Mesenchymal stem cell (in vitro differentiated cells and primary cell): ENCODE measurements at regions not wholly inside any gene's neighbourhood (a gene's known extent, or its start where the extent isn't known, plus 50 kb on each side); places are given as distances from the start of the nearest gene placed in this dataset.

Experiments used
- DNase-seq: peaks from one replicate; pipeline ENCODE4 v3.0.0-alpha.2; 2013
- H2AFZ ChIP-seq: one replicate; pipeline ENCODE4 v1.6.1; 2013; ENCODE audit warnings: low read depth, mild to moderate bottlenecking, control low read depth, inconsistent platforms, low read length, moderate library complexity
- H2AK5ac ChIP-seq: 2 replicates; pipeline ENCODE4 v1.6.1; 2013; ENCODE audit warnings: low read length, moderate library complexity, mild to moderate bottlenecking, inconsistent platforms; ENCODE audit not compliant: severe bottlenecking
- H2BK120ac ChIP-seq: one replicate; pipeline ENCODE4 v1.6.1; 2013; ENCODE audit warnings: low read depth, mild to moderate bottlenecking, inconsistent platforms, low read length, moderate library complexity
- H2BK12ac ChIP-seq, 2 experiments: one replicate each; pipeline ENCODE4 v1.6.1; 2013; ENCODE audit warnings: inconsistent platforms in 2 of 2, low read length in 2 of 2, mild to moderate bottlenecking in 2 of 2, moderate library complexity in 2 of 2, control low read depth in 1 of 2
- H2BK15ac ChIP-seq: one replicate; pipeline ENCODE4 v1.6.1; 2013; ENCODE audit warnings: mild to moderate bottlenecking, low read depth, inconsistent platforms; ENCODE audit not compliant: poor library complexity, severe bottlenecking
- H2BK5ac ChIP-seq: 2 replicates; pipeline ENCODE4 v1.6.1; 2013; ENCODE audit warnings: low read depth, mild to moderate bottlenecking, low read length, control low read depth, inconsistent platforms; ENCODE audit not compliant: poor library complexity, severe bottlenecking
- H3K14ac ChIP-seq, 2 experiments: one replicate each; pipeline ENCODE4 v1.6.1; 2013; ENCODE audit warnings: inconsistent platforms in 2 of 2, low read length in 2 of 2, control low read depth in 1 of 2, mild to moderate bottlenecking in 1 of 2, moderate library complexity in 1 of 2
- H3K18ac ChIP-seq, 2 experiments: one replicate each; pipeline ENCODE4 v1.6.1; 2013; ENCODE audit warnings: inconsistent platforms in 2 of 2, low read length in 2 of 2, control low read depth in 1 of 2, low read depth in 1 of 2, mild to moderate bottlenecking in 1 of 2
- H3K23ac ChIP-seq, 2 experiments: one replicate each; pipeline ENCODE4 v1.6.1; 2013; ENCODE audit warnings: inconsistent platforms in 2 of 2, low read length in 2 of 2, mild to moderate bottlenecking in 2 of 2, moderate library complexity in 2 of 2, control low read depth in 1 of 2
- H3K27ac ChIP-seq: 2 replicates; pipeline ENCODE4 v1.5.1; 2013; ENCODE audit warnings: mild to moderate bottlenecking, moderate library complexity, low read length, control low read depth, inconsistent platforms; ENCODE audit not compliant: poor library complexity, severe bottlenecking
- H3K27me3 ChIP-seq, 2 experiments: 2 replicates each; pipeline versions ENCODE4 v1.6.1 to v1.7.0; 2013; ENCODE audit warnings: low read length in 2 of 2, mild to moderate bottlenecking in 2 of 2, moderate library complexity in 2 of 2, control low read depth in 1 of 2, inconsistent platforms in 1 of 2; ENCODE audit not compliant: control insufficient read depth in 1 of 2, insufficient read depth in 1 of 2
- H3K36me3 ChIP-seq, 2 experiments: 2 replicates each; pipeline versions ENCODE4 v1.6.1 to v1.7.0; 2013; ENCODE audit warnings: low read length in 2 of 2, control low read depth in 1 of 2, inconsistent platforms in 1 of 2, low read depth in 1 of 2, mild to moderate bottlenecking in 1 of 2; ENCODE audit not compliant: insufficient read depth in 2 of 2, control insufficient read depth in 1 of 2
- H3K4ac ChIP-seq, 2 experiments: one replicate each; pipeline ENCODE4 v1.6.1; 2013; ENCODE audit warnings: inconsistent platforms in 2 of 2, low read length in 2 of 2, mild to moderate bottlenecking in 2 of 2, moderate library complexity in 2 of 2, control low read depth in 1 of 2, low read depth in 1 of 2
- H3K4me1 ChIP-seq: 2 replicates; pipeline ENCODE4 v1.6.1; 2013; ENCODE audit warnings: low read depth, low read length, control low read depth; ENCODE audit not compliant: control insufficient read depth, insufficient read depth
- H3K4me2 ChIP-seq: 2 replicates; pipeline ENCODE4 v1.6.1; 2013; ENCODE audit warnings: low read length, mild to moderate bottlenecking, inconsistent platforms; ENCODE audit not compliant: poor library complexity, severe bottlenecking
- H3K4me3 ChIP-seq, 2 experiments: 2 replicates each; pipeline versions ENCODE4 v1.5.1 to v1.7.0; 2013; ENCODE audit warnings: low read length in 2 of 2, mild to moderate bottlenecking in 2 of 2, control low read depth in 1 of 2, low read depth in 1 of 2; ENCODE audit not compliant: insufficient read depth in 1 of 2
- H3K79me1 ChIP-seq: replicated peaks from 2 replicates; pipeline ENCODE4 v1.6.1; 2013; ENCODE audit warnings: mild to moderate bottlenecking, control low read depth, low read length, inconsistent platforms; ENCODE audit not compliant: poor library complexity, severe bottlenecking
- H3K9ac ChIP-seq: 2 replicates; pipeline ENCODE4 v1.7.0; 2013; ENCODE audit warnings: mild to moderate bottlenecking, low read length, moderate library complexity
- H3K9me3 ChIP-seq: 2 replicates; pipeline ENCODE4 v1.7.0; 2013; ENCODE audit warnings: mild to moderate bottlenecking, low read length; ENCODE audit not compliant: control insufficient read depth
- H4K8ac ChIP-seq: one replicate; pipeline ENCODE4 v1.6.1; 2013; ENCODE audit warnings: inconsistent platforms, mild to moderate bottlenecking, low read length, moderate library complexity
- H4K91ac ChIP-seq: one replicate; pipeline ENCODE4 v1.6.1; 2013; ENCODE audit warnings: mild to moderate bottlenecking, low read length, inconsistent platforms
- WGBS: methylation state at CpG from one replicate; pipeline ENCODE4 v1.1.7; 2013; ENCODE audit warnings: mixed read lengths; 5-methylcytosine and 5-hydroxymethylcytosine counted together

DNA sequence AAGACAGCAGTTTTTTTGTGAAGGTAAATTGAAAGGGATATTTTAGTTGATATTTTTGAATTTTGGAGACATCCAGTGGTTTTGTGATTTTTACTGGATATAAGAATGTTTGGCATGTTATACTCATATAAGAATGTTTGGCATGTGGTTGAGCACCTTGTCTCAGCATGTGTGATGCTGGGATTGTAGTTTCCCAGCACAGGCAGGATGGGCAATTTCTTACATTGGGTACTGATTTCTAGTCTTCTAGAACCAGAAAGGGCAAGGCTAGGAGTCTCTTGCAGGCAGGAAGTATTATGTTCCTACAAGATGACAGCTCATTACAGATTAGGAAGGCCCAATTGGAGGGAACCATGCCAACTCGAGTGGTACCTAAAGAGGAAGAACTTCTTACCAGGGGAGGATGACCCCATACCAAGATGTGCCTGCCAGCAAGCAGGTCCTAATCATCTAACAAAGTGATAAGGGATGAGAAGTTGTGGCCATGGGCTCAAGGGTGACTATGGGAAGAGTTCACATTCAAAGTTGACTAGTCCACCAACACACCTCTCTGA lies 377.8 kb downstream of the UTRN start:
- no peak overlapping the region for H3K9ac ChIP-seq
- no peak overlapping the region for H3K4ac ChIP-seq
- H2AFZ ChIP-seq: no peak overlapping the region
- H3K79me1 ChIP-seq: peaks cover 9% of the 10 kb centered on the region
- H3K4me2 ChIP-seq: no peak overlapping the region
- H4K91ac ChIP-seq: no peak overlapping the region
- no peaks in the 10 kb centered on the region for H3K36me3 ChIP-seq
- peak overlapping the region; percentile 77 for H3K27ac ChIP-seq
- H3K9me3 ChIP-seq: no peaks in the 10 kb centered on the region
- peak overlapping the region; percentile 76 for H2AK5ac ChIP-seq
- peak overlapping the region; percentile 36 for H4K8ac ChIP-seq
- DNase-seq: no peak
- no peaks in the 10 kb centered on the region for H3K27me3 ChIP-seq
- no peak overlapping the region for H3K23ac ChIP-seq
- H3K4me3 ChIP-seq: no peak overlapping the region
- peaks cover 13% of the 10 kb centered on the region for H3K4me1 ChIP-seq
- H3K14ac ChIP-seq: no peak overlapping the region
- no peak overlapping the region for H2BK120ac ChIP-seq
- no peak overlapping the region for H2BK5ac ChIP-seq
- 89% methylated on average over 1 of the region's 1 CpG for WGBS
- H2BK12ac ChIP-seq: no peak overlapping the region
- H3K18ac ChIP-seq: no peak overlapping the region
- no peak overlapping the region for H2BK15ac ChIP-seq

- no peak overlapping the region for H3K4me3 ChIP-seq
- no peak overlapping the region for H4K91ac ChIP-seq
- H2BK15ac ChIP-seq: no peak overlapping the region
- no peaks in the 10 kb centered on the region for H3K27me3 ChIP-seq
- H3K36me3 ChIP-seq: no peaks in the 10 kb centered on the region
- H3K9ac ChIP-seq: no peak overlapping the region
- H4K8ac ChIP-seq: no peak overlapping the region
- H3K79me1 ChIP-seq: peaks cover 16% of the 10 kb centered on the region
- no peak overlapping the region for H3K4ac ChIP-seq
- no peak overlapping the region for H3K14ac ChIP-seq
- peaks cover 10% of the 10 kb centered on the region for H3K4me1 ChIP-seq
- no peak overlapping the region for H3K27ac ChIP-seq
- H3K23ac ChIP-seq: no peak overlapping the region
- H3K4me2 ChIP-seq: no peak overlapping the region
- WGBS: 92% methylated on average over 2 of the region's 4 CpGs
- H2AK5ac ChIP-seq: no peak overlapping the region
- no peaks in the 10 kb centered on the region for H3K9me3 ChIP-seq
- no peak overlapping the region for H2BK120ac ChIP-seq
- H2AFZ ChIP-seq: no peak overlapping the region
- no peak for DNase-seq
- no peak overlapping the region for H2BK5ac ChIP-seq
- no peak overlapping the region for H2BK12ac ChIP-seq
- H3K18ac ChIP-seq: no peak overlapping the region
These were observed 379.1 kb downstream of the UTRN start for GRCh38 chr6:144664281-144664680.

- H3K27ac ChIP-seq: no peak overlapping the region
- H3K4me2 ChIP-seq: no peak overlapping the region
- no peak overlapping the region for H3K14ac ChIP-seq
- H4K91ac ChIP-seq: no peak overlapping the region
- no peak overlapping the region for H3K4me3 ChIP-seq
- peaks cover 5% of the 10 kb centered on the region for H3K9me3 ChIP-seq
- H2AFZ ChIP-seq: no peak overlapping the region
- H2BK5ac ChIP-seq: no peak overlapping the region
- no peak overlapping the region for H3K23ac ChIP-seq
- H2BK120ac ChIP-seq: no peak overlapping the region
- no peaks in the 10 kb centered on the region for H3K36me3 ChIP-seq
- H3K4ac ChIP-seq: no peak overlapping the region
- H3K9ac ChIP-seq: no peak overlapping the region
- DNase-seq: no peak
- H3K4me1 ChIP-seq: peaks cover 6% of the 10 kb centered on the region
- H2BK12ac ChIP-seq: no peak overlapping the region
- H3K79me1 ChIP-seq: peaks cover 17% of the 10 kb centered on the region
- no peak overlapping the region for H4K8ac ChIP-seq
- H3K18ac ChIP-seq: no peak overlapping the region
- H3K27me3 ChIP-seq: no peaks in the 10 kb centered on the region
- no peak overlapping the region for H2AK5ac ChIP-seq
- H2BK15ac ChIP-seq: no peak overlapping the region
- WGBS: no CpG with 5 or more reads among the region's 1 CpG
These were observed 379.8 kb downstream of the UTRN start for GRCh38 chr6:144664947-144665346.

DNA sequence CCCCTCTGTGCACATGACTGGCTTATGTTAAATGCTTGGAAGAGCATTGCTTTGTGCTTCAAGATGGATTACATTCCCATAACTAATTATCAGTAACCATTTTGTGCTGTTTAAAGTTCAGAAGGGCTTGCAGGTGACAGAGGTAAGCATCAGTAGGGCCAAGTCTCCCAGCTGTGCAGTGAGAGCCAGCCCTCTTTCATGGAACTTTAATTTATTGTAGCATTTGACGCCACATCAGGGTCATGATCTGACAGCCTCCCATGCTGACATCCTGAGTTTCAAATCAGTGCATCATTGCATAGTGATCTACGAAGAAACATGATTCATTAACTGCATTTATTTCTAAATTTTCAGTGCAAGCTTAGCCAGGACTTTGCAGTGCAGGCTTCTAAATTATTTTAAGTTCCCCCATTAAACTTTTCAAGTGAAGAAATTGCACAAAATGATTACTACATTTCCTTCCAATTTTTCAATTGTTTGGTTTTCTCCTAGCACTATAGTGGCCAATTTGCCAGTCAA lies 380.9 kb downstream of the UTRN start:
- H2BK120ac ChIP-seq: no peak overlapping the region
- H3K4me1 ChIP-seq: peaks cover 3% of the 10 kb centered on the region
- no peak overlapping the region for H3K23ac ChIP-seq
- H3K27me3 ChIP-seq: no peaks in the 10 kb centered on the region
- H2BK15ac ChIP-seq: no peak overlapping the region
- no peak overlapping the region for H2AFZ ChIP-seq
- no peak overlapping the region for H3K18ac ChIP-seq
- no peak overlapping the region for H3K4me3 ChIP-seq
- no peak overlapping the region for H3K4ac ChIP-seq
- H3K9ac ChIP-seq: no peak overlapping the region
- no peak for DNase-seq
- H3K79me1 ChIP-seq: peaks cover 17% of the 10 kb centered on the region
- H3K9me3 ChIP-seq: peaks cover 10% of the 10 kb centered on the region
- WGBS: 94% methylated on average over 2 of the region's 2 CpGs
- H3K27ac ChIP-seq: no peak overlapping the region
- H4K8ac ChIP-seq: no peak overlapping the region
- no peaks in the 10 kb centered on the region for H3K36me3 ChIP-seq
- no peak overlapping the region for H3K4me2 ChIP-seq
- no peak overlapping the region for H2BK5ac ChIP-seq
- no peak overlapping the region for H2BK12ac ChIP-seq
- no peak overlapping the region for H3K14ac ChIP-seq
- no peak overlapping the region for H2AK5ac ChIP-seq
- H4K91ac ChIP-seq: no peak overlapping the region
